ENCODE measurements at regions not wholly inside any gene's neighbourhood (a gene's known extent, or its start where the extent isn't known, plus 50 kb on each side); places are given as distances from the start of the nearest gene placed in this dataset.

- TF ChIP-seq CTCF (IDR thresholded peaks at IDR 0.05) (no peak), POLR2AphosphoS5 (IDR thresholded peaks at IDR 0.05) (no peak), POLR2A (IDR thresholded peaks at IDR 0.05) (no peak)
Observed at GRCh38 chr1:199766218-199766792, 261.2 kb upstream of the NR5A2 start.

Data from upper lobe of left lung (tissue), 4 donors.